ENCODE measurements at regions not wholly inside any gene's neighbourhood (a gene's known extent, or its start where the extent isn't known, plus 50 kb on each side); places are given as distances from the start of the nearest gene placed in this dataset.

DNA sequence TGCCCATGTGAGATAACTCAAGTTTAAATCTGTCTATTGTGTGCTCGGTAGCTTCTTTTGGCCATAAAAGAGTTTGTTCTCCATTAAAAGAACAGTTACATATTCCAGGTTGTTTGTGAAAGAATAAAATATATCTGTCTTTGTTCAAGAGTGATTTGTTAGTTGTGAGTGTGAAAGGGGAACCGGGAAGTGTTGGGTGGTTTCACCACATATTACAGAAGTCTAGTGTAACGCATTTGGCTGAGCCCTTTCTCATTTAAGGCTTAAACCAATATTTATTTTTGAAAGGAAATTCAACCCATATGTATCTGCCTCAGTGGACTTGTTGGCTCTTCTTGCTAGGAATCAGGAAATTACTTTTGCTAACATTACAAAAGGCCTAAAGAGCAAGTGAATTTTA is 54.1 kb upstream of the DMRTA1 start:
- H3K4me3 Mint-ChIP-seq = no peak overlapping the region
- no peaks in the 10 kb centered on the region for H3K36me3 Mint-ChIP-seq (ENCODE audit: insufficient read depth)
- no peaks in the 10 kb centered on the region for H3K4me1 Mint-ChIP-seq
- no peak for DNase-seq (ENCODE audit: low spot score in 2 of 2)
- ATAC-seq (replicated peaks; ENCODE audit: extremely low read depth, poor library complexity, severe bottlenecking) = no peak
- no peak overlapping the region for H3K27ac Mint-ChIP-seq (ENCODE audit: low read depth)
- no peaks in the 10 kb centered on the region for H3K9me3 Mint-ChIP-seq
- H3K27me3 Mint-ChIP-seq = no peaks in the 10 kb centered on the region

DNA sequence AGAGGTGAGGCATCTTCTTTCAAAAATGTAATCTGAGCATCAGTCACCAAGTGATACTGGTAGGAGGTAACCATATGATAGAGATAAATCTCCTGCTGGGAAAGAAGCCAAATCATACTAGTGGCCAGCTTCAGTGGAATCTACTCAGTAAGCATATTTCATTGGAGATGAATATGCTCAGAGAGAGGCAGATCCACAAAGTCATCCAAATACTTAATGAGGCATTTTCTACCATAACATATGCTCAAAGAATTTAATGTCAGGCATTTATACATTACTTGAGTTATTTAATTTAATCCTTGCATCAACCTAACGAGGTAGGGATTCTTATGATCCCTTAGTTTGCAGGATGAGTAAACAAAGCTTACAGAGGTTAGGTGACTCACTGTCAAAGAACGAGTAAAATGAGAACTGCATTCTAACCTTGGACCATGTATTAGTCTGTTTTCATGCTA is 50.9 kb upstream of the DMRTA1 start:
- no peak overlapping the region for H3K4me3 Mint-ChIP-seq

More for the DNA sequence above, 50.9 kb upstream of the DMRTA1 start:
- H3K27me3 Mint-ChIP-seq = no peaks in the 10 kb centered on the region
- no peaks in the 10 kb centered on the region for H3K9me3 Mint-ChIP-seq
- DNase-seq (ENCODE audit: low spot score in 2 of 2) = no peak
- H3K4me1 Mint-ChIP-seq = no peaks in the 10 kb centered on the region
- no peak overlapping the region for H3K27ac Mint-ChIP-seq (ENCODE audit: low read depth)
- ATAC-seq (replicated peaks; ENCODE audit: extremely low read depth, poor library complexity, severe bottlenecking) = no peak
- no peaks in the 10 kb centered on the region for H3K36me3 Mint-ChIP-seq (ENCODE audit: insufficient read depth)

Data from central memory CD8-positive, alpha-beta T cell (primary cell).